ENCODE measurements at regions not wholly inside any gene's neighbourhood (a gene's known extent, or its start where the extent isn't known, plus 50 kb on each side); places are given as distances from the start of the nearest gene placed in this dataset.

DNA sequence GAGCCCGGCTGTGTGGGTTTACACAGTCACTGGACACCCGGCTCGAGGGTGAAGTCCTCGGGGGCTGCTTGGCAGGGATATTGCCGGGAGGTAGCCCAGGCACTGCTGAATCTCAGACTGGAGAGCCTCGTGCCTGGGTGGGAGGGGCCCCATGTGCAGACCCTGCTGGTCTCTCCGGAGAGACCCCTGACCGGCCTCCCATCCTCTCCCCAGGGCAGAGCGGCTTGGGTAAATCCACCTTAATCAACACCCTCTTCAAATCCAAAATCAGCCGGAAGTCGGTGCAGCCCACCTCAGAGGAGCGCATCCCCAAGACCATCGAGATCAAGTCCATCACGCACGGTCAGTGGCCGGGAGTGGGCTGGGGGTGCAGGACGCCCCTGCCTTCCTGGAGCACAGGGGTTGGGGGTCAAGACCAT, 346.5 kb downstream of the SEC14L1 start (continued):
- TF ChIP-seq HDAC2 (IDR thresholded peaks at IDR 0.05; ENCODE audit: borderline replicate concordance in 1 of 2, low read depth in 2 of 2, low read length in 2 of 2) (no peak), SUZ12 (IDR thresholded peaks at IDR 0.05; ENCODE audit: low read length) (no peak), GABPA (IDR thresholded peaks at IDR 0.05; ENCODE audit: borderline replicate concordance, insufficient read depth, low read length) (no peak), SP1 (IDR thresholded peaks at IDR 0.05; ENCODE audit: low read depth, low read length) (no peak), CBX5 (IDR thresholded peaks at IDR 0.05; ENCODE audit: low read depth, low read length) (no peak), SIX5 (IDR thresholded peaks at IDR 0.05; ENCODE audit: low read depth, low read length) (no peak)
